ENCODE measurements at regions not wholly inside any gene's neighbourhood (a gene's known extent, or its start where the extent isn't known, plus 50 kb on each side); places are given as distances from the start of the nearest gene placed in this dataset.
"Not testable (repeated sequence)": the region's sequence is repeated elsewhere in the genome, so short reads cannot be mapped to it uniquely, and the experiment has no call there.

DNA sequence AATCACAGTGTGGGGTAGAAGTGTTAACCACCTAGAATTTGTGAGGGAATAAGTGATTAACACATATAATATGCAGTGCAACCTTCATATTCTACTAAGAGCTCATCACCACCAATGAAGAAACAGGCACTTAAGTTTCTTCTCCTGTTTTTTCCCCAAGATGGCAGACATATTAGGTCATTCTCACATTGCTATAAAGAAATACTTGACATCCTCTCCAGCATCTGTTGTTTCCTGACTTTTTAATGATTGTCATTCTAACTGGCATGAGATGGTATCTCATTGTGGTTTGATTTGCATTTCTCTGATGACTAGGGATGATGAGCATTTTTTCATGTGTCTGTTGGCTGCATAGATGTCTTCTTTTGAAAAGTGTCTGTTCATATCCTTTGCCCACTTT is 301.5 kb upstream of the CLEC14A start:
- not testable (repeated sequence) for DNase-seq

DNA sequence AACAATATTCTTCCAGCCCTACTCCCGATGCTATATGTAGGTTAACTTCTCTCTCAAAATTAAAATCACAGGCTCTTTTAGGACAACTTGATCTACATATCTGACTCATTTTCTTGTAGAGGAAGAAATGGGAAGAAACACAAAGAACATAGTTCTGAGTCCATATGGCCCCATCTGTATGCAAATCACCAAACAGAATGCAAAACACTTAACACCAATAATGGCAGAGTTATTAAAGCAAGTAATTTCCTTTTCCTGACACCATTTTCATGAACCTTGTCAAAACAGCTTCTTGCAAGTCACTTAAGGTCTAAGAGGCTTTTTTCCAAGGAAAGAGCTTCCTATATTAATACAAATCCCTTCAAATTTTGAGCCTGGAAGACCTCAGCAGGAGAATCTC is 300.4 kb upstream of the CLEC14A start:
- DNase-seq = no peak

DNA sequence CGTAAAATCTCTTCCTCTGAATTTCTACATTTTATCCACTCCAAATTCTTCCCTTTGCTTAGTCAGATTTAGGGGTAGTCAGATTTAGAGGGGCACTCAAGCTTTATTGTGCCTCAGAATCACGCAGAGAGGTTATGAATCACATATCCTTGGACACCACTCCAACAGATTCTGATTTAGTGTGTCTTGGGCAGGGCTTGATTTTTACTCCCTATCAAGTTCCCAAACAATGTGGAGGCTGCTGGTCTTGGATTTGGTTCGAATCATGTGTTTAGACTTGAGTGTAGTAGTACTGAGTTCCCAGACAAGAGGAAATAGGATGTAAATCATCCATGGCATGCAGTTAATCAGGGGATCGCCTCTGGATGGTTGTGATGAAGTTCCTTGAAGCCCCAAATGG is 298.1 kb upstream of the CLEC14A start:
- DNase-seq = no peak

DNA sequence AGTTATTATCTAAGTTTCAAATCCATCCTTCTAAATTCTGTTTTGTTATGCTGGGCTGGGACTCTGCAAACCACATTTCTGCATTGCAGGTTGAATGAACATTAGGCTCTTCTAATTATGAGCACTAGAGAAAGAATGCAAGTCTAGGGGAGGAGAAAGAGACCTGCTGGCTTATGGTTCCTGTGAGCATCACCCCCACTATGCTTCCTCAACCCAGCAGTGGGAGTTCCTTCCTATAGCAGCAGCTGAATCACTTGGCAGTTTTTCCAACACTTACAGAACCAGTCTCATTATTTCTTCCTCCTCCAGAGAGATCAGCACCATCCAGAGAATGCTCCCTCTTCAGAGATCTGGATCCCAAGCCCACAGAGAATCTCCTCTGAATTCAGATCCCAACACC is 297.7 kb upstream of the CLEC14A start:
- no peak for DNase-seq

DNA sequence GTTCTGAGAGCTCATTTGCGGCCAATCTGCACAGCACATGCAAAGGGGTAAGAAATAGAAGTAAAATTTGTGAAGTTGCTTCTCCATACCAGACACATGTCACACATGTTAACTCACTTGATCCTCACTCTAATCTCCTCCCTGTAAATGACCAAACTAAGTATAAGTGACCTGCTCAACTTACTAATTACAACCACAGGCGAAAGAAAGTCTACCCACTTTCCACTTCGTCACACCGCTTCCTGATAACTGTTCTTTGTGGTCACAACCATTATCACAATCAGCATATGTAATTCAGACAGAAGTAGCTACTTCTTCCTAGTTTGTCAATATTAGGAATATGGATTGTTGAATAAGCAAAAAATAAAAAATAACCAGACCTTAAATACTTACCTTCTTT is 293.7 kb upstream of the CLEC14A start:
- DNase-seq = no peak

DNA sequence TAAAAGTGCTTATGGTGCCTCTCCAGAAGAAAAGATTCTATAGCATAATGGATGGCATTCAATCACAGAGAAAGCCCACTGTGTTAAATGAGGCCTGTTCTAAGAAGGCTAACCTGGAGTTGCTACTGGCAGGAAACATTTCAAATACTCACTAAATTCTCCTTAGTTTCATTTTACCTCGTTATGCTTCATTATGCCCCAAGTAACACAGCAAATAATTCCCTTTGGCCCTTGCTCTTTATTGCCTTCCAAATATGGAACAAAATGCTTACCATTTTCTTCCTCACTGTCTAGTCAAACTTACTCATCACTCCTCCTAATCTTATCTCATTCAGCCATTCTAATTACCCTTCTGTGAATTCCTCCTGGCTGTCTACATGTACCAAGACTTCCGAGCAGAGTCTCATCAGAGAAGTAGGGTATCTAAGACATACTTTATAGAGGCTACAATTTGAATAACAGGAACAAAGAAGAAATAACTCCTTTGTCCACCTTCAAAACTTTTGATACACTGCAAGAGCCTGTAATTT is 292.1 kb upstream of the CLEC14A start:
- no peak for DNase-seq

DNA sequence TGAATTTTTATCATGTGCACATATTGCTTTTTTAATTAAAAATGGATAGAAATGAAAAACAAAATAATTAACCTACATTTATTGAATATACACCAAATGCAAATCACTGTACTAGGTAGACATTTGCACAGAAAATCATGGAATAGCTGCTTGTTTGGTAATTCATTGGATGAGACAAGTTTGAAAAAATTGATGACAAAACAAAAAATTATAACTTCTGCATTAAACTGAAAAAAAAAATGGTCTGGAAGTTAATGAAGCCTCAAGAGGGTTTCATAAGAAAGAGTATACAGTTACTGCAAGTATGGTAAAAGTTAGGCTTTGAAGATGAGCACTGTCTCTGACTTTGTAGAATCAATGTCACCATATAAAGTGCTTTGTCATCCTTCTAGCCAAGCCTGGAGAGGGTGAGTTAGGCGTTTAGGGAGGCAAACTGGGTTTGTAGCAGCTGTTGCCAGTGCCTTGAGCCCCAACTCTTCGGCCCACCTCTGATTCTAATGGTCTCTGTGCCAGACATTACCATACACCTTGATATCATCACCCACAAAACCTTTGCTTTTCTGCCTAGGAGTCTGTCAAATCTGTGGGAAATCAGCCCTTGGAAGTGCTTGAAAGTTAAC is 291.1 kb upstream of the CLEC14A start:
- no peak for DNase-seq

DNA sequence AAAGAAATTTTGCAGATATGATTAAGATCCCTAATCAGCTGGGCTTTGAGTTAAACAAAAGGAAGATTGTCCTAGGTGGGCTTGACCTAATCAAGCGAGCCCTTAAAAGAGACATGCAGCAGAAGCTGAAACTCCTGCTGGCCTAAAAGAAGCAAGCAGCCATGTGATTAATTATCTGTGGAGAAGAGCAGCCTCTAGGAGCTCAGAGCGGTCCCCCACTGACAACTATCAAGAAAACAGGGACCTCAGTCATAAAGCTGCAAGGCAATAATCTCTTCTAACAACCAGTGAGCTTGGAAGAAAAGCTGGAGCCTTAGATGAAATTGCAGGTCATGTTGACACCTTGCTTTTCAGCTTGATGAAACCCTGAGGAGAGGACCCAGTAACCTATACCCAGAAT is 288.9 kb upstream of the CLEC14A start:
- no peak for DNase-seq

DNA sequence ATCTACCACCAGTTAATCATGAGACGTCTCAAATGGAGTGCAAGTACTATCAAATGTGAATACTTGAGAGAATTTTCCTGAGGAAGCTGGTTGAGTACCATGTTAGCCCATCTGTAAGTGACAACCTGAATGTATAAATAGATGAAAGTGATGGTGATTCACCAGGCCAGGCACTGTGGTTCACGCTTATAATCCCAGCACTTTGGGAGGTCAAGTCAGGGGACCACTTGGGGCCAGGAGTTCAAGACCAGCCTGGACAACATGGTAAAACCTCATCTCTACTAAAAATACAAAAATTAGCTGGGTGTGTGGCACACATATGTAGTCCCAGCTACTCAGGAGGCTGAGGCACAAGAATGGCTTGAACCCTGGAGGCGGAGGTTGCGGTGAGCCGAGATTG is 288.0 kb upstream of the CLEC14A start:
- DNase-seq = not testable (repeated sequence)

DNA sequence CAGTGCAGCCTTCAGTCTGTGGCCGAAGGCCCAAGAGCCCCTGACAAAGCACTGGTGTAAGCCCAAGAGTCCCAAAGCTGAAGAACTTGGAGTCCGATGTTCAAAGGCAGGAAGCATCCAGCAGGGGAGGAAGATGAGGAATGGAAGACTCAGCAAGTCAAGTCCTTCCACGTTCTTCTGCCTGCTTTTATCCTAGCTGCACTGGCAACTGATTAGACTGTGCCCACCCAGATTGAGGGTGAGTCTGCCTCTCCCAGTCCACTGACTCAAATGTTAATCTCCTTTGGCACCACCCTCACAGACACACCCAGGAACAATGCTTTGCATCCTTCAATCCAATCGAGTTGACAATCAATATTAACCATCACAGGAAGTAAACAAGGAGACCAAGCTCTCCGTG is 282.2 kb upstream of the CLEC14A start:
- DNase-seq = not testable (repeated sequence)

DNA sequence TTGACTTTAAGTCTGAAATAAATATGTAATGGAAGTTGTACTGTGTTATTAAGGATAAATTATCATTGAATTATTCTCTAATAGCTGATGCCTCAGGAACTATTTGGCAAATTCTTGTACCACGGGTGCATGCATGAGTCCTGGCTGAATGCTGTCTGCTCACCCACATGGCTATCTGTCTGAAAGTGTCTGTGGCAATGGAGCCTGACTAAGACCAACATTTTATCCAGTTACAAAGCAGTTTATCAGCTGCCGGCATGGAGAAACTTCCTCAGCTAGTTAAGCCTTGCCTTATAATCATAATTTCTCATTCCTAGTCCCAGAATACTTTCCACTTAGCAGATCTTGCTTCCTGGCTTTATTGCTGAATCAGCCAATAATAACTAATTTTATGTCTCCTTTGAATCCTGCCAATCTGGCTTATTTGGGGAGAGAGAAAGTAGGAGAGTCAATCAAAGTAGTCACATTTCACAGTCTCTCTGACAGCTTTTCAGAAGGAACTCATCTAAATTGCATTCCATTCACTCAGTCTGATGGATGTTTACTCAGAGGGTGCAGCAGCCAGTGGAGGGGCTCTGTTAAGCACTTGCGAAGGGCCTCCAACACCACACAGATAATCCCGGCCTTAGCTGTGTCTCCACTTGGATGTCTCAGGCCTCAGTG is 280.6 kb upstream of the CLEC14A start:
- no peak for DNase-seq

DNA sequence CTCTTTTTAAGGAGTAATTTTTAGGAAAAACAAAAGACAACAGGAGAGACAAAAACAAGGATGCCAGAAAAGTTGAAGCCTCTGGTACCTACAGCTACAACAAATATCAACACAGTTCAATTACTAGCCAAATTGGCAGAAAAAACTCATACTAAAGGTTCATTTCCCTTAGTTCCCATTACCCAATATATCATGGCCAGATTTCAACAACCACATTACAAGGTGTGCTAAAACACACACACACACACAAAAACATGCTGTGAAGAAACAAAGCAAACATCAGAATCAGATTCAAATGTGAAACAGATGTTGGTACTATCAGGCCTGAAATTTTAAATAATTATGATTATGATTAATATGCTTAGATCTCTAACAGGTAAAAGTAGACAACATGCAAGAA is 272.7 kb upstream of the CLEC14A start:
- no peak for DNase-seq

DNA sequence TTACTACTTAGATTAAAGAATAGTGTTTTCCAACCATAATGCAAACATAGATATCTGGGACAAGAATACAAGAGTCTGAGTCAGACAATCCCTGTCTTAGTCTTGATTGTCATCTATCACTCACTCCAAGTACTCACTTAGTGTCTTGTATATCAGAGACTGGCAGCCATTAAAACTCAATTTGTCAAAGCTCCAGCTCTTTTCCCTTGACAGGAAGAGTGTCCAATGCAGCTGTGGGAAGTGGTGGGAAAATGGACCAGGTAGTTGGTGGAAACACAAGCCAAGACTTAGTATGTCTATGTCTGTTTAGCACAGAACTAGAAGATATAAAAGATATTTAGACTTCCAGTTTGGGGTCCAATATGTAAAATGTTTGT is 271.6 kb upstream of the CLEC14A start:
- DNase-seq = no peak

DNA sequence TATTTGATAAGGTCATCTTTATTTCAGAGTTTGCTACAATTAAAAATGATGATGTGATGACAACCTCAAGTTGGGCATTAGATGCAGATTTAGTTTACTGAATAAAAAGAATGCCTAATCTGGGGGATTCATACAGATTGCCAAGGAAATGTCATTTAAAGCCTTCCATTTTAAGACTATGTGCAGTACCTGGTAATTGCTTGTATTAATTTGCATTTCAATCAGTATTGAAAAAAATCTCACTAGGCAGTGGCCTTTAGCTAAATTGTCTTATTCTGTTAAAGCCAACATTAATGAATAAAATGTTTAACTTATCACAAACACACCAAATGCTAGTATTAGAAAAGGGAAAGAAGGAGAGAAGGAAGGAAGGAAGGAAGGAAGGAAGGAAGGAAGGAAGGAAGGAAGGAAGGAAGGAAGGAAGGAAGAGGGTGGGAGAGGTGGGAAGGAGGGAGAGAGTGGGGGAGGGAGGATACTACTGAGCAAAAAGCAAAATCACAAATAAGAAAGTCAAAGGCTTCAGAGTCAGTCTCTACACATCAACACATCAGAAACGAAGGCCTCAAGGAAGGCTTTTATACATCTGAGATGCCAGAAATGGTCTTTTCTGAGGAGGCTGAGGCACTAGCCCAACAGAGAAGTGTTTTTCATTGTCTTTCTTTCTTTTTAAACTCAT is 271.1 kb upstream of the CLEC14A start:
- DNase-seq = no peak

DNA sequence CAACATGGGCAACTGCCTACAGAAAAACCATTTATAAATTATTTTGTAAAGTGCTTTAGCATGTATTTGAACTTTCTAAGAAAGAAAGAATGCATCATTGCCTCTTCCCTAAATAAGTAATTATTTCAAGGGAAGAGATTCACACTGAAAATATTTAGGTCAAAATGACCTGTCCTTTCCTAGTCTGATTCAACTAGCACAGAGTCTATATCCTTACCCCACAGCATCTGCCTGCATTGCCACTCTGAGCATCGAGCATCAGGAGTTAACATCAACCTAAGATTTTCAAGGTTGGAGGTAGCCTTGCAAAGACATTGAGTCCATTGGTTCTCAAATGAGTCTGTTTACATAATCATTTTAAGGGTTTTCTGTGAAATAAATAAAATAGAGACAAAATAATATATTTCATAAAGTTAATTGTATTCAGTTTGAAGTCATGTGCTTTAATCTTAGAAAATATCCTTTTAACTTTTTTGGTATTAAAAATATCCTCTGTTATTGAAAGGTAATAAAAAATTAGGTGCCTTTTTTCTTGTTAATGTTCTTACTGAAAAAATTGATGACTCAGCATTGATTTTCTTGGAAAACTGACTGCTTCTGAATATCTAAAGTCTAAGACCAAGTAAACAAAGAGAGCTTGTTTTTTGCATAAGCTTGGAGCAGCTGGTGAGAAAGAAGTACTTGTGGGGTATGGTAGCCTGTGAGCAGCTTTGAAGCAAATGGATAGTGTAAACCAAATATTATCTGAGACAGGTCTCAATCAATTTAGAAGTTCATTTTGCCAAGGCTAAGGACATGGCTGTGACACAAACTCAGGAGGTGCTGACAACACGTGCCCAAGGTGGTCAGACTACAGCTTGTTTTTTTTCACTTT is 269.0 kb upstream of the CLEC14A start:
- DNase-seq = no peak

DNA sequence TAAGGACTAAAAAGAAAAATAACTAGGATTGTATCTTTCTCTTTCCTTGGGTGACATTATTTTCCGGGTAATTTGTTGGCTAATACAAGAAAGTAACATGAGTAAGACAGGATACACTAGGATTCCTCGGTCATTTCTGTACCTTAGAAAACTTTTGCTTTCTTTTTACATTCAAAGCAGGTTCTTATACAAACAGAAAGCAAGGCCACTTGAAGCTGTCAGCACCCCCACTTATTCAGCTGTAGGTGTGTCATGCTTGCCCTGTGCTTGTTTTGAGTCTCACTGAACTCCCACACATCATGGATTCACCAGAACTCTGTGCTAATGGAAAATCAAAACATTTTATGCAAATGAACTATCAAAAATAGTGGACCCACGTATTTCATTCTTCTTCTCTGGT is 266.8 kb upstream of the CLEC14A start:
- DNase-seq = peak in 1 of 3 experiments; percentile 27

DNA sequence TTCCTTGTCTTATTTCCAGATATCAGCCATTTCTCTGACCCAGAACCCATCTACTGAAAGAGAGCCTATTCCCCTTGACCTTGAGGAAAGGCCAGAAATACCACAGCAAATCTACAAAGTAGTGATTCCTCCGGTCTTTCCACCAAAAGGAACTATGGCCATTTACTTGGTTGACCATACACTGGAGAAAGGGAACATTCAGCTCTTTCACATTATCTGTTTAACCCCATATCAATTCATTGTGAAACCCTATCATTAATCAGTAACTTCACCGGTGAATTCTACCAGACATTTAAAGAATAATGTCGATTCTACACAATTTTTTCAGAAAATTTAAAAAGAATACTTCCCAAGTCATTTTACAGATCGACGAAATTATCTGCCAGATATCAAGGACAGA is 265.7 kb upstream of the CLEC14A start:
- no peak for DNase-seq

DNA sequence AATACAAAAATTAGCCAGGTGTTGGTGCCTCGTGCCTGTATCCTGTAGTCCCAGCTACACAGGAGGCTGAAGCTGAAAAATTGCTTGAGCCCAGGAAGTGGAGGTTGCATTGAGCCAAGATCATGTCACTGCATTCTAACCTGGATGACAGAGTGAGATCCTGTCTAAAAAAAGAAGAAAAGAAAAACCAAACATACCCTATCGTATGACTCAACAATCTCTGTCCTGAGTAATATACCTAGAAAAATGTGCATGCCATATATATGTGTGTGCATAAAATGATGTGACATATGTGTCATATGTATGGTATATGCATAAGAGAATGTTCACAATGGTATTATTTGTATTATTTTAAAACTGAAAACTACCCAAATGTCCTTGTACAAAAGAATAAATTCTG is 261.5 kb upstream of the CLEC14A start:
- no peak for DNase-seq

DNA sequence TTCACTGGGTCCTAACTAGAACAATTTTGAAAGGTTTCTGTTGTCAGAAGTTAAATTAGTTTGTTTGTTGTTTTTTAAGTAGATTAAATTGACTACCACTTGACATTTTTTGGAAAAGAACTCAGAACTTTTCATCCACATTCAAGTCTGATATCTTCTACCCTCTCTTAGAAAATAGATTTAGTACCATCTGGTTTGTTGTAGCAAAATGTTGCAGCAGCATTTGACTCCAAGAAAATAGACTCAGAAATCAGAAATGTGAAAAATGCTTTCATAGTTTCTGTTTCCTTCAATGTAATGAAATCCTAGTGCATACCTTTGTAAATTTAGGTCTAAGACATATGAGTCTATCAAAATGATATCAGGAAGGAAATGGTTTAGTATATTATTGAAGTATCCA is 256.3 kb upstream of the CLEC14A start:
- DNase-seq = no peak

DNA sequence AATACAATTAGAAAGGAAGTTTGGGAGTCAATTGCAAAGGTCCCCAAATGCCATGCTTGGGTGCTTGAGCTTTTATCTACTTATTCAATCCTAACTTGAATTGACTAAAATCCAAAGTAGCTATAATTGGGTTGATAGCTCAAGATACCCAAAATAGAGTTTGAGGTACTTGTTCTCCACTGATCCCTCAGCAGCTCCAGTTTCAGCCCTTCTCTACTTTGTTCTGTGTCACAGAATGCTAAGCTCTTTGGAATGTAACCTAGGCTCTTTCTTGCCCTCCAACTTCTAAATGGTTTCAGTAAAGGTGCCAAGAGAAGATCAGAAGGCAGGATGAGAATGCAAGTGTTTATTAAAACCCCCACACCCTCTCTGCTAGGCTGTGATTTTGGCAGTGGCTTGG is 251.4 kb upstream of the CLEC14A start:
- no peak for DNase-seq

DNA sequence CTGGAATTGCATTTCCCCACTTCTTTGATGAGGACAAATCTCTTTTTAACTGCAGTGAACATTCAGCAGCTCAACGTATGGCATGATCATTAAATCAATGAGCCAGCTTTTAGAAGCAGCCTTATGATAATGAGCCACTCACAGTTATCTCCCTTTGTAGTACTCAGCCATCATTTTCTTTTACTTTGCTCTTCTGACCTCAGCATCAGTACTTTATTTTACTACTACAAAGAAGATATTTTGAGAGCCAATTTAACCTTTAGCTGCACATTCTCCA is 250.0 kb upstream of the CLEC14A start:
- peak in 1 of 3 experiments; percentile 25 for DNase-seq

DNA sequence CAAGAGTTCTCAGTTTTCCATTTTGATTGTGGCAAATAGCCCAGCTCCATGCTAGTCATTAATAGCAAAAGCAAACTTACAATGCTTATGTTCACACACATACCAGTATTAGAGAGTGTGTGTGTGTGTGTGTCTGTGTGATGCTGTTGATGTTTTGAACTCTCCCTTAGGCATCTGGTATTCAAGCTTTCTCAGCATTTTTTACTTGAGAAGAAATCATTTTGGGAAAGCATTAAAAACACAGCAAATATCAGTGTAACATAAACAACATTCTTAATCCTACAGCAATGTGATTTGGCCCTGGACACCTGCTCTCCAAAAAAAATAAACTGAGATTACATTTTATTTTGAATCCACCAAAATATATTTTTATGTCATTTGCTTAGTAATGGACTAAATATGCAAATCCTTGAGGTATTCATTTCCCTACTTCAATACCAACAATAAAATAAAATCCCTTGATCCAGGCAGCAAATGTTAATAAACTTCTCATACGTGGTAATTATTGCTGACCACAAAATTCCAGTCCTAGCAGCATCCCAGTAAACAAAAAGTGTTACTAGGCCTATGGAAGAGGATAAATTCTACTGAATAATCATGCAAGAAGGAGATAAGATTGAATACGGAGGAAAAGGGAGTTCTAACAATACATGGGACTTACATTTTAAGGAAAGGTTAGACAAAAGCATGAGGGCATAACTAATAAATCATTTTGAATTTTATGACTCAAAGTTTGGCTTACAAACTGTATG is 249.5 kb upstream of the CLEC14A start:
- DNase-seq = no peak

DNA sequence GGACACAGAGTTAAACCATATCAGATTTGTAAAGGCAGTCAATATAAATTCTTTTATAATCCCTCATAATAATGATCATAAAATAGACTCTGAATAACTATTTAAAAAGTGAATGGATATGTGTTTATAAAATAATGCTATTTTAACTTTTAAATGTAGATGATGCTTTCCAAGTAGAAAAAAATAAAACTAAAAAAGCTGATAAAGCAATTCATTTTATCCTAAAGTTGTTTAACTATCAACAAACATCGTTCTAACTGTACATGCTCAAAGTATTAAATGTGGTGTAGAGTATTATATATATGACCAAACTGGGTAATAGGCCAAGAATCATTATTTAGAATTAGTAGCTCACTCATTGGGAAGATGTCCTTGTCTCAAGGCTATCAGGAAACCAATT is 248.3 kb upstream of the CLEC14A start:
- no peak for DNase-seq

Measured in NCI-H1417 (cell line).